Heart left ventricle (tissue), 16 donors: ENCODE measurements at regions not wholly inside any gene's neighbourhood (a gene's known extent, or its start where the extent isn't known, plus 50 kb on each side); places are given as distances from the start of the nearest gene placed in this dataset.

Experiments used
- ATAC-seq, 4 donors: fragments of 200-7000 bp; cut with Tn5 transposase; one replicate each; pipeline ENCODE4 v1.9.1; 2020 to 2022; ENCODE audit warnings: moderate library complexity in 4 of 4, mild to moderate bottlenecking in 3 of 4, moderate number of reproducible peaks in 1 of 4
- DNase-seq, 5 donors: peaks; one replicate each; pipeline ENCODE4 v3.0.0-alpha.2; 2020
- H3K27ac ChIP-seq, 12 donors: fragments of 200-600 bp; sonication (generic) in 4 of 12; one replicate each; pipeline versions ENCODE4 v1.5.0 to v1.8.0; 2016 to 2022; ENCODE audit warnings: mild to moderate bottlenecking in 2 of 12
- H3K27me3 ChIP-seq, 9 donors: fragments of 200-600 bp; sonication (generic) in 2 of 9; one replicate each; pipeline versions ENCODE4 v1.5.1 to v1.8.0; 2016 to 2022; ENCODE audit warnings: mild to moderate bottlenecking in 3 of 9
- H3K36me3 ChIP-seq, 9 donors: fragments of 200-600 bp; sonication (generic) in 2 of 9; one replicate each; pipeline versions ENCODE4 v1.5.0 to v1.8.0; 2018 to 2022; ENCODE audit warnings: mild to moderate bottlenecking in 2 of 9
- H3K4me1 ChIP-seq, 12 donors: fragments of 200-600 bp; sonication (generic) in 4 of 12; one replicate each; pipeline versions ENCODE4 v1.5.0 to v1.8.0; 2016 to 2022; ENCODE audit warnings: mild to moderate bottlenecking in 3 of 12
- H3K4me3 ChIP-seq, 12 donors: fragments of 200-600 bp; sonication (generic) in 4 of 12; one replicate each; pipeline versions ENCODE4 v1.5.0 to v1.8.0; 2017 to 2022; ENCODE audit warnings: mild to moderate bottlenecking in 9 of 12, moderate library complexity in 4 of 12
- H3K9me3 ChIP-seq, 12 donors: fragments of 200-600 bp; sonication (generic) in 4 of 12; one replicate each; pipeline versions ENCODE4 v1.5.0 to v1.8.0; 2016 to 2022; ENCODE audit warnings: mild to moderate bottlenecking in 1 of 12
- CTCF ChIP-seq, 12 donors: fragments of 200-600 bp; sonication (generic) in 4 of 12; IDR thresholded peaks; one replicate each; pipeline versions ENCODE4 v1.5.0 to v1.8.0; 2018 to 2022; ENCODE audit warnings: antibody characterized with exemption in 12 of 12, mild to moderate bottlenecking in 5 of 12
- POLR2A ChIP-seq, 2 donors: fragments of 450-650 bp; IDR thresholded peaks; one replicate each; pipeline ENCODE4 v1.6.1; 2017; ENCODE audit warnings: antibody characterized with exemption in 2 of 2, mild to moderate bottlenecking in 2 of 2, moderate library complexity in 2 of 2
- WGBS, 4 donors: extraction: QIAGEN DNeasy Blood & Tissue Kit in 2 of 4; methylation state at CpG; one replicate each; pipeline versions ENCODE4 v1.1.5 to v1.1.7; 2013 to 2018; 5-methylcytosine and 5-hydroxymethylcytosine counted together
- intact Hi-C, 10 donors: fragments of 100-400 bp; cut with DNase I; formaldehyde crosslinking; loops; one replicate each; pipeline versions ENCODE4 v1.11.1 to v1.14.2; 2022
- donor health status: ischemic (EF 13 %, LVEDD 7.1; RV severe dilation, severe dysfunction).
- donor health status: healthy with polysubstance abuse.
- donor health status: DM: no; HTN: yes; CAD: no.
- donor health status: DM: no; HTN: no; CAD: no.
- donor health status: ischemic (EF 25% LVEDD 6.9; RV normal size, moderate dysfunction).
- donor health status: ischemic (EF 25% LVEDD 5.7; RV mildly dilated, moderate dysfunction).
- donor health status: healthy.
- donor health status: DM: yes; HTN: yes; CAD: no.
- donor health status: ischemic (EF 35%, LVEDD 5.7; RV mildly dilated, moderate dysfunction).
- donor health status: nonischemic (EF 11% LVEDD 7.7; RV severe dilation, severe dysfunction).
- donor health status: DM: yes; HTN: yes; CAD: no.
- donor health status: PGD.
- donor health status: ischemic (EF 29% LVEDD 5.4; RV normal size, mild dysfunction).
- donor health status: nonischemic (EF 23%, LVEDD 6.1; RV moderate dilation, normal function).

DNA sequence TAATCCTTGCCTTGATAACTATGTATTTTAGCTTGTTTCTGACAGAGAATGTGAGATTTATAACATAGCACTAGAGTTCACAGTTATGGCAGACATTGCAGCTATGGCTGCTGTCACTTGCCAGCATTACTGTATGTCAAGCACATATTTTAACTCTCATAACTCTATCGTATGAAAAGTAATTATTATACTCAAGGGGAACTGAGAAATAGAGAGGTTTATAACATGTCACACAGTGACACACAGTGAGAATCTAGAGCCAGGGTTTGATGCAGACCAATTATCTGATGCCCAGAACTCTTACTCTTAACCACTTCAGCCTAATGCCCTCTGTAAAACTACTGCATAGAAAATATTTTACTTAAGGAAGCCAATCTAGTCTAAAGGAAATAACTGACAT is 1012.4 kb downstream of the GRIK2 start:
- TF ChIP-seq CTCF (IDR thresholded peaks at IDR 0.05) (no peak), POLR2A (IDR thresholded peaks at IDR 0.05) (no peak)
- no peak overlapping the region for H3K27ac ChIP-seq
- no peaks in the 10 kb centered on the region for H3K4me1 ChIP-seq
- 81 to 91% (median 84%) methylated on average over 1 of the region's 1 CpG for WGBS, 4 donors
- ATAC-seq = no peak
- intact Hi-C loops = no loop called here
- H3K4me3 ChIP-seq = no peak overlapping the region
- H3K9me3 ChIP-seq = no peaks in the 10 kb centered on the region
- H3K36me3 ChIP-seq = no peaks in the 10 kb centered on the region
- no peak for DNase-seq
- no peaks in the 10 kb centered on the region for H3K27me3 ChIP-seq

GRCh38 chr6:102402635-102403329 is 1009.3 kb downstream of the GRIK2 start:
- H3K36me3 ChIP-seq = no peaks in the 10 kb centered on the region
- no peaks in the 10 kb centered on the region for H3K4me1 ChIP-seq
- intact Hi-C loops = no loop called here
- TF ChIP-seq CTCF (IDR thresholded peaks at IDR 0.05) (no peak), POLR2A (IDR thresholded peaks at IDR 0.05) (no peak)
- no peak overlapping the region for H3K27ac ChIP-seq
- H3K27me3 ChIP-seq = no peaks in the 10 kb centered on the region
- ATAC-seq (no peak), DNase-seq (no peak)
- H3K4me3 ChIP-seq = no peak overlapping the region
- no peaks in the 10 kb centered on the region for H3K9me3 ChIP-seq
- WGBS, 4 donors = 78 to 86% (median 84%) methylated on average over 2 of the region's 2 CpGs

DNA sequence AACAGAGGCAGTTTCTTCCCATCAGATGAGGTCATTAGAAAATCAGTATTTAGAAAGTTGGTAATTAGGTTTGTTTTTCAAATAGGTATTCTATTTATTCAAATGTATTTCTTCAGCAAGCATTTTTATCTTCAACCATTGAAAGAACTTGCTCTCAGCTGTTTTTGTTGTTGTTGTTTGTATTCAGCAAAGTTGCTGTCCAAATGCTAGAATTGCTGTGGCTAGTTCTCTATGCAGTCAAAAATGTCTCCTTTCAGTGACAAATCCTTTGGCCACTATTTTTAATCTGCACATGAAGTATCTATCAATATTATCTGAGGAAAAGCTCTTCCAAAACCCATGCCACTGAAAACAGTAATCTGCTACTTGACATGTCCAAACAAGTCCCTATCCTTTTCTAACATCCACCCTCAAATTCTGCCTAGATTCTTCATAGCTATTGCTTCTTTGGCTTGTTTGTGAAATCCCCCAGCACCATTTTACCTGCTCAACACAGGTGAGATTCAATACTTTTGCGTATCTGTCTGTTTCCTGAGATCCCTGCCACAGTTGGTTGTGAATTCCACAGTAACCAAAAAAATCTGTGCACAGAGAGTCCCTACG is 1005.4 kb downstream of the GRIK2 start:
- H3K4me1 ChIP-seq = no peaks in the 10 kb centered on the region

More for the DNA sequence above, 1005.4 kb downstream of the GRIK2 start:
- DNase-seq (no peak), ATAC-seq (no peak)
- intact Hi-C loops = no loop called here
- Histone ChIP-seq H3K4me3 (no peak overlapping the region), H3K27ac (no peak overlapping the region), H3K9me3 (peaks cover 0 to 19% (median 5%) of the 10 kb centered on the region in 12 donors), H3K36me3 (no peaks in the 10 kb centered on the region), H3K27me3 (no peaks in the 10 kb centered on the region)
- WGBS, 4 donors = 44 to 51% (median 49%) methylated on average over 2 of the region's 2 CpGs
- TF ChIP-seq POLR2A (IDR thresholded peaks at IDR 0.05) = no peak
- no peak for TF ChIP-seq CTCF (IDR thresholded peaks at IDR 0.05)
